ENCODE measurements at regions not wholly inside any gene's neighbourhood (a gene's known extent, or its start where the extent isn't known, plus 50 kb on each side); places are given as distances from the start of the nearest gene placed in this dataset.

- Mint-ChIP-seq H3K27ac (no peak overlapping the region), H3K4me3 (no peak overlapping the region), H3K36me3 (no peaks in the 10 kb centered on the region), H3K4me1 (ENCODE audit: low read depth in 2 of 2) (no peaks in the 10 kb centered on the region), H3K27me3 (peaks cover 8 to 12% of the 10 kb centered on the region in 2 donors), H3K9me3 (no peaks in the 10 kb centered on the region)
- ATAC-seq = no peak
- DNase-seq (ENCODE audit: low spot score) = no peak
Observed at GRCh38 chr13:46962281-46962941, 65.6 kb upstream of the HTR2A start.

GRCh38 chr13:46961719-46962118 lies 64.9 kb upstream of the HTR2A start:
- H3K36me3 Mint-ChIP-seq = no peaks in the 10 kb centered on the region
- ATAC-seq = peak in 1 of 2 donors; percentile 71

GRCh38 chr13:46953941-46954340 lies 57.1 kb upstream of the HTR2A start:
- H3K9me3 Mint-ChIP-seq = peaks cover 2% of the 10 kb centered on the region
- H3K4me1 Mint-ChIP-seq (ENCODE audit: low read depth in 2 of 2) = no peaks in the 10 kb centered on the region
- no peak for DNase-seq (ENCODE audit: low spot score)
- no peaks in the 10 kb centered on the region for H3K36me3 Mint-ChIP-seq
- H3K27ac Mint-ChIP-seq = no peak overlapping the region
- ATAC-seq = no peak
- peaks cover 9 to 27% of the 10 kb centered on the region in 2 donors for H3K27me3 Mint-ChIP-seq
- no peak overlapping the region for H3K4me3 Mint-ChIP-seq

More at GRCh38 chr13:46961719-46962118, 64.9 kb upstream of the HTR2A start:
- Mint-ChIP-seq H3K4me1 (ENCODE audit: low read depth in 2 of 2) (no peaks in the 10 kb centered on the region), H3K27me3 (peaks cover 8 to 19% of the 10 kb centered on the region in 2 donors), H3K27ac (no peak overlapping the region), H3K9me3 (no peaks in the 10 kb centered on the region), H3K4me3 (no peak overlapping the region)
- DNase-seq (ENCODE audit: low spot score) = no peak

GRCh38 chr13:46953331-46953730 lies 56.5 kb upstream of the HTR2A start:
- H3K4me1 Mint-ChIP-seq (ENCODE audit: low read depth in 2 of 2) = no peaks in the 10 kb centered on the region
- H3K36me3 Mint-ChIP-seq = no peaks in the 10 kb centered on the region
- peaks cover 2% of the 10 kb centered on the region for H3K9me3 Mint-ChIP-seq
- peaks cover 7 to 24% of the 10 kb centered on the region in 2 donors for H3K27me3 Mint-ChIP-seq
- DNase-seq (ENCODE audit: low spot score) = no peak
- H3K27ac Mint-ChIP-seq = no peak overlapping the region
- no peak for ATAC-seq
- H3K4me3 Mint-ChIP-seq = no peak overlapping the region

GRCh38 chr13:46951516-46951915 lies 54.7 kb upstream of the HTR2A start:
- Mint-ChIP-seq H3K27ac (no peak overlapping the region), H3K4me1 (ENCODE audit: low read depth in 2 of 2) (no peaks in the 10 kb centered on the region)

GRCh38 chr13:46949211-46949610 lies 52.4 kb upstream of the HTR2A start:
- no peak for ATAC-seq
- no peak for DNase-seq (ENCODE audit: low spot score)
- Mint-ChIP-seq H3K4me1 (ENCODE audit: low read depth in 2 of 2) (no peaks in the 10 kb centered on the region), H3K27ac (no peak overlapping the region), H3K36me3 (no peaks in the 10 kb centered on the region), H3K4me3 (no peak overlapping the region), H3K27me3 (peaks cover 0 to 2% of the 10 kb centered on the region in 2 donors), H3K9me3 (no peaks in the 10 kb centered on the region)

More at GRCh38 chr13:46951516-46951915, 54.7 kb upstream of the HTR2A start:
- DNase-seq (ENCODE audit: low spot score) (no peak), ATAC-seq (no peak)
- no peaks in the 10 kb centered on the region for H3K36me3 Mint-ChIP-seq
- H3K9me3 Mint-ChIP-seq = peaks cover 2% of the 10 kb centered on the region
- H3K4me3 Mint-ChIP-seq = no peak overlapping the region
- H3K27me3 Mint-ChIP-seq = peaks cover 4 to 6% of the 10 kb centered on the region in 2 donors

- no peak overlapping the region for H3K27ac Mint-ChIP-seq
- H3K4me1 Mint-ChIP-seq (ENCODE audit: low read depth in 2 of 2) = no peaks in the 10 kb centered on the region
- no peak for DNase-seq (ENCODE audit: low spot score)
- H3K4me3 Mint-ChIP-seq = no peak overlapping the region
- peaks cover 0 to 2% of the 10 kb centered on the region in 2 donors for H3K27me3 Mint-ChIP-seq
- H3K36me3 Mint-ChIP-seq = no peaks in the 10 kb centered on the region
- no peak for ATAC-seq
- no peaks in the 10 kb centered on the region for H3K9me3 Mint-ChIP-seq
Observed at GRCh38 chr13:46948338-46948737, 51.5 kb upstream of the HTR2A start.

- Mint-ChIP-seq H3K27ac (no peak overlapping the region), H3K4me3 (no peak overlapping the region)
- no peak for ATAC-seq
Observed at GRCh38 chr13:46947425-46948191, 50.8 kb upstream of the HTR2A start.

More at GRCh38 chr13:46947425-46948191, 50.8 kb upstream of the HTR2A start:
- H3K4me1 Mint-ChIP-seq (ENCODE audit: low read depth in 2 of 2) = no peaks in the 10 kb centered on the region
- H3K36me3 Mint-ChIP-seq = no peaks in the 10 kb centered on the region
- peaks cover 0 to 2% of the 10 kb centered on the region in 2 donors for H3K27me3 Mint-ChIP-seq
- no peak for DNase-seq (ENCODE audit: low spot score)
- no peaks in the 10 kb centered on the region for H3K9me3 Mint-ChIP-seq

All from natural killer cell treated with Interleukin-12 subunit alpha and Interleukin-12 subunit beta and Interleukin-15 and Interleukin-18, amount 100 ng/mL, for 72 hours (primary cell).